GM12873 (cell line): ENCODE measurements at regions not wholly inside any gene's neighbourhood (a gene's known extent, or its start where the extent isn't known, plus 50 kb on each side); places are given as distances from the start of the nearest gene placed in this dataset.

ENCODE experiments used
- CTCF ChIP-seq: IDR thresholded peaks from 2 replicates; pipeline ENCODE4 v1.5.1; 2012; ENCODE audit warnings: low read depth, mild to moderate bottlenecking, moderate library complexity, low read length, control low read depth; ENCODE audit not compliant: insufficient read depth; ENCODE audit errors: missing control alignments

- TF ChIP-seq CTCF: no peak
These were observed 245.9 kb upstream of the FAT3 start for GRCh38 chr11:91978747-91979146.

- TF ChIP-seq CTCF: no peak
These were observed 251.9 kb upstream of the FAT3 start for GRCh38 chr11:91972665-91973266.

GRCh38 chr11:91970624-91971023, 254.0 kb upstream of the FAT3 start:
- TF ChIP-seq CTCF: no peak

- TF ChIP-seq CTCF: no peak
These were observed 255.1 kb upstream of the FAT3 start for GRCh38 chr11:91969486-91969885.

GRCh38 chr11:91967691-91968045, 256.9 kb upstream of the FAT3 start:
- no peak for TF ChIP-seq CTCF

- no peak for TF ChIP-seq CTCF
These were observed 257.5 kb upstream of the FAT3 start for GRCh38 chr11:91967026-91967690.

GRCh38 chr11:91966368-91966767, 258.2 kb upstream of the FAT3 start:
- TF ChIP-seq CTCF: no peak
